ENCODE measurements at regions not wholly inside any gene's neighbourhood (a gene's known extent, or its start where the extent isn't known, plus 50 kb on each side); places are given as distances from the start of the nearest gene placed in this dataset.
A peak's percentile ranks its signal among the peaks of the same experiment; 100 is the strongest.

- TF ChIP-seq REST (IDR thresholded peaks at IDR 0.05; ENCODE audit: unreplicated experiment) (no peak), ZNF114 (CRISPR knock-in tag; IDR thresholded peaks at IDR 0.05) (no peak), EZH2 (IDR thresholded peaks at IDR 0.05; ENCODE audit: low read depth, unreplicated experiment) (no peak), CREB1 (CRISPR knock-in tag; IDR thresholded peaks at IDR 0.05; ENCODE audit: low read depth) (no peak), ETS1 (IDR thresholded peaks at IDR 0.05) (no peak), CTCF (conservative IDR thresholded peaks at IDR 0.05; ENCODE audit: low read depth in 2 of 2) (no peak), STAT1 (IDR thresholded peaks at IDR 0.05; ENCODE audit: unreplicated experiment) (no peak), JUNB (IDR thresholded peaks at IDR 0.05; ENCODE audit: unreplicated experiment) (no peak)
Observed at GRCh38 chr12:66061076-66061475, 69.5 kb downstream of the LLPH start (continued).

DNA sequence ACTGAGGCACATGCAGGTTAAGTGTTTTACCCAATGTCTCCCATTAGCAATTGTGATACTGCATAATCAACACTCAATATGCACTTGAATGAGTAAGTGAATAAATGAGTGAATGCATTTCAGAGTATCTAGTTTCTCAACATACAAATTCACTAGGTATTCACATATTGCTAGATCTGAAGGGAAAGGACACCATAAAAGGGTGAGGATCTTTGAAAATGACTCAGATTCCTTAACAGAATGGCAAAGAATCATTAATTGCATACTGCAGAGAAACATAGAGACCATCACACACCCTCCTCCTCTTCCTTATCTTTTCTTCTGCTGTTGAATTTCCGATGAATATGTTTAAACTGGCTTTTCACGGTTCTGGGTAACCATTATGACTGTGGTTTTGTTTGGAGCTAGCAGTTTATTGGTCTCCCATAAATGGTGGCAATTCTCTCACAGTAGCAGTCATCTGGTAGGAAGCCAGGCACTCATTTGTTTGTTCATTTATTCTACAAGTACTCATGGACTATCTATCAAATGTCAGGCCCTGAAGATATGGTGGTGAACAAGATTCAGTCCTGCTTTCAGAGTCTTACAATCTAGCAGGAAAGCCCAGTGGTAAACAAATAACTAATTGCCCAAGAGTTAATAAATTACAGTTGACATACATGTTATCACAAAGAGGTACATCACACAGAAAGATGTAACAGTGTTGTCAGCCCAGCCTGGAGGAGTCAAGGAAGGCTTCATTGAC is 70.2 kb downstream of the LLPH start:
- Histone ChIP-seq H3K79me2 (replicated peaks; ENCODE audit: insufficient read depth) (no peaks in the 10 kb centered on the region), H3K27me3 (ENCODE audit: insufficient read depth) (no peaks in the 10 kb centered on the region), H3K4me3 (no peak overlapping the region), H4K20me1 (replicated peaks; ENCODE audit: insufficient read depth) (no peaks in the 10 kb centered on the region), H3K9me2 (ENCODE audit: insufficient read depth) (no peaks in the 10 kb centered on the region), H3K4me2 (peak overlapping the region; percentile 15), H3F3A (replicated peaks; ENCODE audit: low read depth) (no peaks in the 10 kb centered on the region; the same call in 1 of the 2 replicates), H3K4me1 (ENCODE audit: insufficient read depth) (peaks cover 49% of the 10 kb centered on the region), H2AFZ (no peak overlapping the region), H3K27ac (ENCODE audit: low read depth) (no peak overlapping the region), H3K36me3 (ENCODE audit: insufficient read depth) (no peaks in the 10 kb centered on the region)
- peaks cover 5% of the 10 kb centered on the region for H3K27me3 Mint-ChIP-seq (ENCODE audit: insufficient read depth, low read depth, poor library complexity)
- no peak for ATAC-seq
- no peaks in the 10 kb centered on the region for H3K36me3 Mint-ChIP-seq (ENCODE audit: low read depth)
- no peak overlapping the region for H3K4me3 Mint-ChIP-seq
- no peak for DNase-seq (ENCODE audit: low spot score)
- peaks cover 38% of the 10 kb centered on the region for H3K4me1 Mint-ChIP-seq
- H3K27ac Mint-ChIP-seq = no peak overlapping the region
- no peaks in the 10 kb centered on the region for H3K9me3 Mint-ChIP-seq
- TF ChIP-seq REST (IDR thresholded peaks at IDR 0.05; ENCODE audit: unreplicated experiment) (no peak), EZH2phosphoT487 (IDR thresholded peaks at IDR 0.05; ENCODE audit: unreplicated experiment) (no peak), STAT1 (IDR thresholded peaks at IDR 0.05; ENCODE audit: unreplicated experiment) (no peak), ETS1 (IDR thresholded peaks at IDR 0.05) (no peak), NANOG (IDR thresholded peaks at IDR 0.05; ENCODE audit: borderline replicate concordance) (no peak)

Data from GM23338 (cell line).